Ovary (tissue), 7 donors: ENCODE measurements at regions not wholly inside any gene's neighbourhood (a gene's known extent, or its start where the extent isn't known, plus 50 kb on each side); places are given as distances from the start of the nearest gene placed in this dataset.
A peak's percentile ranks its signal among the peaks of the same experiment; 100 is the strongest.

Experiments used
- DNase-seq, 5 donors: peaks; one replicate each; pipeline ENCODE4 v3.0.0-alpha.2; 2019 to 2020
- H3K27ac ChIP-seq, 2 donors: fragments of 200-600 bp; one replicate each; pipeline versions ENCODE4 v1.5.1 to v1.8.0; 2019 to 2022
- H3K27me3 ChIP-seq: fragments of 200-600 bp; one replicate; pipeline ENCODE4 v1.8.0; 2022
- H3K36me3 ChIP-seq: fragments of 200-600 bp; sonication (generic); one replicate; pipeline ENCODE4 v1.5.1; 2019
- H3K4me1 ChIP-seq: one replicate; pipeline ENCODE4 v1.8.1; 2013; ENCODE audit warnings: mild to moderate bottlenecking, moderate library complexity; ENCODE audit not compliant: insufficient read depth
- H3K4me3 ChIP-seq: fragments of 200-600 bp; sonication (generic); one replicate; pipeline ENCODE4 v1.5.1; 2017
- H3K9me3 ChIP-seq, 2 donors: fragments of 200-600 bp in 1 of 2; sonication (generic) in 1 of 2; one replicate each; pipeline versions ENCODE4 v1.5.1 to v1.8.1; 2013 to 2019; ENCODE audit warnings: mild to moderate bottlenecking in 1 of 2, moderate library complexity in 1 of 2
- CTCF ChIP-seq, 3 donors: fragments of 450-650 bp in 2 of 3; fragments of 200-600 bp in 1 of 3; IDR thresholded peaks; one replicate each; pipeline versions ENCODE4 v1.5.1 to v1.8.0; 2016 to 2022; ENCODE audit warnings: antibody characterized with exemption in 3 of 3, mild to moderate bottlenecking in 1 of 3
- EP300 ChIP-seq: sonication (generic); formaldehyde crosslinking; IDR thresholded peaks from one replicate; pipeline ENCODE4 v1.6.1; 2017; ENCODE audit warnings: antibody characterized with exemption
- POLR2A ChIP-seq: fragments of 450-650 bp; IDR thresholded peaks from one replicate; pipeline ENCODE4 v1.6.1; 2017; ENCODE audit warnings: antibody characterized with exemption, mild to moderate bottlenecking, moderate library complexity
- WGBS, 3 donors: extraction: QIAGEN DNeasy Blood & Tissue Kit in 1 of 3; methylation state at CpG; one replicate each; pipeline versions ENCODE4 v1.1.5 to v1.1.7; 2013 to 2017; 5-methylcytosine and 5-hydroxymethylcytosine counted together
- intact Hi-C, 4 donors: fragments of 100-400 bp; cut with DNase I; formaldehyde crosslinking; loops; one replicate each; pipeline versions ENCODE4 v1.11.0 to v1.15.1; 2022 to 2023
- donor health status: DM: no; HTN: no; CAD: no; lungs with moderate emphysema.
- donor health status: DM: no; HTN: no; CAD: no.
- donor health status: Bipolar disorder and iron deficiency.
- donor health status: DM: no; HTN: no; CAD: no.
- donor health status: DM: yes; HTN: yes; CAD: no.

GRCh38 chr10:85047170-85047834 is 718.9 kb downstream of the CCSER2 start:
- WGBS, 3 donors = 68 to 80% (median 77%) methylated on average over 5 of the region's 5 CpGs
- Histone ChIP-seq H3K4me1 (no peaks in the 10 kb centered on the region), H3K4me3 (no peak overlapping the region), H3K36me3 (no peaks in the 10 kb centered on the region), H3K27me3 (no peaks in the 10 kb centered on the region), H3K9me3 (no peaks in the 10 kb centered on the region), H3K27ac (no peak overlapping the region)
- intact Hi-C loops = no loop called here
- DNase-seq = no peak
- TF ChIP-seq CTCF (IDR thresholded peaks at IDR 0.05) = no peak
- TF ChIP-seq EP300 = no peak
- TF ChIP-seq POLR2A = no peak

GRCh38 chr10:85047979-85048378 is 719.6 kb downstream of the CCSER2 start:
- no peak overlapping the region for H3K27ac ChIP-seq
- no peaks in the 10 kb centered on the region for H3K36me3 ChIP-seq
- no peak overlapping the region for H3K4me3 ChIP-seq
- H3K4me1 ChIP-seq = no peaks in the 10 kb centered on the region
- 69 to 81% (median 79%) methylated on average over 1 of the region's 1 CpG for WGBS, 3 donors
- intact Hi-C loops = no loop called here
- TF ChIP-seq CTCF (IDR thresholded peaks at IDR 0.05) = no peak
- TF ChIP-seq POLR2A = no peak
- no peak for TF ChIP-seq EP300
- H3K27me3 ChIP-seq = no peaks in the 10 kb centered on the region
- DNase-seq = no peak
- H3K9me3 ChIP-seq = no peaks in the 10 kb centered on the region

DNA sequence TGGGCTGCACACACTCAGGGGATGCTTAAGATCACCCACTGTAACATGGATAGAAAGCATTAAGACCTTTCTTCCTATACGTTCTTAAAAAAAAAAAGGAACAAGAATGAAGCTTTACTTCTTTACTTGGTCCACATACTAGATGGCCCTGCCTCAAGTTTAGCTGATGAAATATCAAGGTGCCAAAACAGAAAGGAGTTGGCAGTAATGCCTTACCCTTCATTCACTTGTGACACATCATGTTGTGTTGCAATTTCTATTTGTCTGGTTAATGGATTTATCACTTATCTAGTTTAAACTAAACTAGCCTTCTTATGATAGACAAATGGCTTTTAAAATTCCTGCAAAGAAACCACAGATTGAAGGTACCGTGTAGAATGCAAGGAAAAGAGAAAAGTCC is 720.3 kb downstream of the CCSER2 start:
- Histone ChIP-seq H3K27me3 (no peaks in the 10 kb centered on the region), H3K4me3 (no peak overlapping the region), H3K9me3 (no peaks in the 10 kb centered on the region), H3K27ac (no peak overlapping the region), H3K36me3 (no peaks in the 10 kb centered on the region), H3K4me1 (no peaks in the 10 kb centered on the region)
- intact Hi-C loops = no loop called here
- 56 to 71% (median 62%) methylated on average over 2 of the region's 2 CpGs for WGBS, 3 donors
- no peak for DNase-seq
- no peak for TF ChIP-seq EP300
- TF ChIP-seq CTCF (IDR thresholded peaks at IDR 0.05) = no peak
- no peak for TF ChIP-seq POLR2A

GRCh38 chr10:85060944-85061343 is 732.6 kb downstream of the CCSER2 start:
- TF ChIP-seq POLR2A (no peak), CTCF (IDR thresholded peaks at IDR 0.05) (no peak), EP300 (no peak)

More at GRCh38 chr10:85060944-85061343, 732.6 kb downstream of the CCSER2 start:
- Histone ChIP-seq H3K9me3 (no peaks in the 10 kb centered on the region), H3K27ac (no peak overlapping the region), H3K4me1 (no peaks in the 10 kb centered on the region), H3K36me3 (no peaks in the 10 kb centered on the region), H3K4me3 (no peak overlapping the region), H3K27me3 (no peaks in the 10 kb centered on the region)
- intact Hi-C loops = no loop called here
- 30 to 44% (median 36%) methylated on average over 2 of the region's 2 CpGs for WGBS, 3 donors
- DNase-seq = peak in 1 of 5 donors; percentile 17
